ENCODE measurements at regions not wholly inside any gene's neighbourhood (a gene's known extent, or its start where the extent isn't known, plus 50 kb on each side); places are given as distances from the start of the nearest gene placed in this dataset.
"Not testable (repeated sequence)": the region's sequence is repeated elsewhere in the genome, so short reads cannot be mapped to it uniquely, and the experiment has no call there.

DNA sequence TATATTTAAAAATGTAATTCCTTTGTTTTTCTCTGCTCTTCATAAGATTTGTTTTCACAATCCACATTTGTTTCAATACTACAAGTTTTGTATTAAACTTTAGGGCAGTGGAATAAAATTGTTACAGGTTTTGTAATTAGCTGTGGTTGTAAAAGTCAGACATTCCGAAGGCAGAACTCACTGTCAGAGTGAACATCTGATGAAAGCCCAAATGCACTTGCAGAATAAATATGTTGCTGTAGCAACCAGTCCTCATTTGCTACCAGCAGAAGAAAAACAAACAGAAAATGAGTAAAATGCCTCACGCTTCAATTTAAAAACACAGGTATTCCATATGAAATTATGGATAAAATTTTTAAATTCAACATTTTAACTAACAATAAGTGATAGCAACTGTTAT is 740.1 kb upstream of the FAM174A start:
- no peaks in the 10 kb centered on the region for H3K4me1 ChIP-seq (ENCODE audit: insufficient read depth, low read length)
- no peaks in the 10 kb centered on the region for H3K9me3 ChIP-seq (ENCODE audit: control insufficient read depth, insufficient read depth, low read length)
- H3K9ac ChIP-seq (ENCODE audit: low read depth, low read length) = no peak overlapping the region
- no peaks in the 10 kb centered on the region for H3K36me3 ChIP-seq (ENCODE audit: insufficient read depth, low read length)

DNA sequence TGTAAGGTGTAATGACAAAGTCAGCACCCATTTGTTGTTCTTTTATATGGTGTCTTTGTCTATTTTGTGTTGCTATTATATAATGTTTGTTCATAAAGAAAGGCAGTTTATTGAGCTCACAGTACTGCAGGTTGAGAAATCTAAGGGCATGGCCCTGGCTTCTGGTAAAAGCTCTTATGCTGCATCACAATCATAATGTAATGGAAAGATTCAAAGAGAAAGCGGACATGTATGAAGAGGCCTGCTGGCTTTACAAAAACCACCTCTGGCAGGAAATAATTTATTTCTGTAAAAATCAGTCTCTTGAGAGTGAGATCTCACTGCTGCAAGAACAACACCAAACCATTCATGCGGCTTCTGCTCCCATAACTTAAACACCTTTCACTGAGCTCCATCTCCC is 746.7 kb upstream of the FAM174A start:
- Histone ChIP-seq H3K36me3 (ENCODE audit: insufficient read depth, low read length) (no peaks in the 10 kb centered on the region), H3K9me3 (ENCODE audit: control insufficient read depth, insufficient read depth, low read length) (peaks cover 3% of the 10 kb centered on the region; the same call in 1 of the 2 replicates), H3K4me1 (ENCODE audit: insufficient read depth, low read length) (no peaks in the 10 kb centered on the region), H3K9ac (ENCODE audit: low read depth, low read length) (no peak overlapping the region)

DNA sequence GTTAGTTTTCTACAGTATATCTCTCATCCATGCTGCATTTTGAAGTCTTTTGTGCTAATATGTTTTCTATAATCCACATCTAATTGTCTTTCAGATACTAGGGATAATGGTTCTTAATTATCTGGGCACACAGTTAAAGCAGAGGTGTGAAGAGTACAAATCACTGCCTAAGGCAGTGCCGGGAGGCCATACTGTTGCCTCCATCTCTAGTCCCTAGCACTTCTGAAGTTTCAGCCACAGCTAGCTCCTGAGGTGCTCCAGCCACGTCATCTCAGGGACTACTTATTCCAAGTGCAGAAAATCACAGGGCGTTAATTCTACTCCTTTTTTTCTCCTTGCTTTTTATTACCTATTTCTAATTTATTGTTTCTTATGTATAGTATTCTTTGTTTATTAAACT is 760.0 kb upstream of the FAM174A start:
- H3K9ac ChIP-seq (ENCODE audit: low read depth, low read length) = no peak overlapping the region

DNA sequence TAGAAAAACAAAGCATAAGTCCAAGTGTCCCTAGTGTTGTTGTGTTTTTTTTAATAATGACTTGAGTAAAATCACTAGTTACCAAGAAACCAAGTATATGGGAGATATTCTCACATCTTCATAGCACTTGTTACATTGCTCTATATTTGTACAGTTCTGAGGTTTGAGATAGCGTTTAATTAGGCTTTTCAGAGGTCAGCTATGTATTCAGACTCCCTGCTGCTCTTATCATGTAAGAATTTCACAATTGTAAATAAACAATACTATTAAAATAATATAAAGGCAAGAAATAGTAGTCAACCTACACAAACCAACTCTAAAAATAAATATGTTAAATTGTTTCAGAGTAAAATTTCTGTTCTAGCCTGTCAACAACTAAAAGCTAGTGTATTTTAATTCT is 761.9 kb upstream of the FAM174A start:
- Histone ChIP-seq H3K9ac (ENCODE audit: low read depth, low read length) (no peak overlapping the region), H3K9me3 (ENCODE audit: control insufficient read depth, insufficient read depth, low read length) (no peaks in the 10 kb centered on the region), H3K4me1 (ENCODE audit: insufficient read depth, low read length) (no peaks in the 10 kb centered on the region), H3K36me3 (ENCODE audit: insufficient read depth, low read length) (no peaks in the 10 kb centered on the region)

More for the DNA sequence above, 760.0 kb upstream of the FAM174A start:
- Histone ChIP-seq H3K4me1 (ENCODE audit: insufficient read depth, low read length) (no peaks in the 10 kb centered on the region), H3K36me3 (ENCODE audit: insufficient read depth, low read length) (no peaks in the 10 kb centered on the region), H3K9me3 (ENCODE audit: control insufficient read depth, insufficient read depth, low read length) (no peaks in the 10 kb centered on the region)

DNA sequence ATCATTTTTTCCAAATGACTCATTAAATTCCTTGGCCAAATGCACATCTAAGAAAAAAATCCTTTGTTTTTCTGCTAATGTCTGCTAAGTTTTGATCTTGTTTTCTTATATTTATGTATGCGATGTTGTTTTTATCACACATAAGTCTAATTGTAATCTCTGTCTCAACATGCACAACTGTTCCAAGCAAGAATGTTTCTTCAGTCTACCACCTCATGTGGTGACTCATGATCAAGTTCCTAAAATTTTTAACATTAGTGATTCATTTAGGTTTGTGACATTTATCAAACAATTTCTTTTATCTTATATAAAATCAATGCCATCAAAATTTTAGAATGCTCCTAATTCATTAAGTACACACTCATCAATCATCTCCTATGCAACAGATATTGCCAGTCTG is 763.9 kb upstream of the FAM174A start:
- H3K36me3 ChIP-seq (ENCODE audit: insufficient read depth, low read length) = no peaks in the 10 kb centered on the region

DNA sequence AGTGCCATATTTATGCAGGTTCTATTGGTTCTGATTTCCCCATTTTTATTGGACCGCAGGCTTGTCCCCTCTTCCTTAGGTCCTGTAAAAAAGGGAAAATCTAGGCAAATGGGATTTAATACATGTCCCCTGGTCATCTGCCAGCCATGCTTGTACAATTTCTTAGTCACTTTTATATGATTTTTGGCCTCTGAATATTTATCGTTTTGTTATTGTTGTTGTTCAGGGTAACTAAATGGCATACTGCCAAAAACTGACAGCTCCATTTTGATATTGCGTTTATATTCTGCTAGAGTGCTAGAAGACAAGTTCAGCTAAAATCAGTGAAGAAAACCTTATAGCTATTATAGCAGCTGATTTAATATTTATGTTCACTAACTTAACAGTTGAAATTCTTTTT is 770.2 kb upstream of the FAM174A start:
- no peaks in the 10 kb centered on the region for H3K9me3 ChIP-seq (ENCODE audit: control insufficient read depth, insufficient read depth, low read length)
- peaks cover 4% of the 10 kb centered on the region for H3K4me1 ChIP-seq (ENCODE audit: insufficient read depth, low read length)
- no peak overlapping the region for H3K9ac ChIP-seq (ENCODE audit: low read depth, low read length)
- no peaks in the 10 kb centered on the region for H3K36me3 ChIP-seq (ENCODE audit: insufficient read depth, low read length)

More for the DNA sequence above, 763.9 kb upstream of the FAM174A start:
- Histone ChIP-seq H3K4me1 (ENCODE audit: insufficient read depth, low read length) (no peaks in the 10 kb centered on the region), H3K9me3 (ENCODE audit: control insufficient read depth, insufficient read depth, low read length) (no peaks in the 10 kb centered on the region), H3K9ac (ENCODE audit: low read depth, low read length) (no peak overlapping the region)

DNA sequence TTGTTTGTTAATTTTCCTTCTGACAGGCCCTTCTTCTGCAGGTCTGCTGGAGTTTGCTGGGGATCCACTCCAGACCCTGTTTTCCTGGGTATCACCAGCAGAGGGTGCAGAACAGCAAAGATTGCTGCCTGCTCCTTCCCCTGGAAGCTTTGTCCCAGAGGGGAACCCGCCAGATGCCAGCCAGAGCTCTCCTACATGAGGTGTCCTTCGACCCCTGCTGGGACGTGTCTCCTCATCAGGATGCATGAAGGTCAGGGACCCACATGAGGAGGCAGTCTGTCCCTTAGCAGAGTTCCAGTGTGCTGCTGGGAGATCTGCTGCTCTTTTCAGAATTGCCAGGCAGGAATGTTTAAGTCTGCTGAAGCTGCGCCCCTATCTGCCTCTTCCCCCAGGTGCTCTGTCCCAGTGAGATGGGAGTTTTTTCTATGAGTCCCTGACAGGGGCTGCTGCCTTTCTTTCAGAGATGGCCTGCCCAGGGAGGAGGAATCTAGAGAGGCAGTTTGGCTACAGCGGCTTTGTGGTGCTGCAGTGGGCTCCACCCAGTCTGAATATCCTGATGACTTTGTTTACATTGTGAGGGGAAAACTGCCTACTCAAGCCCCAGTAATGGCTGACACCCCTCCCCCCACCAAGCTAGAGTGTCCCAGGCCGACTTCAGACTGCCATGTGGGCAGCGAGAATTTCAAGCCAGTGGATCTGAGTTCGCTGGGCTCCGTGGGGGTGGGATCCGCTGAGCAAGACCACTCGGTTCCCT is 772.0 kb upstream of the FAM174A start:
- no peak overlapping the region for H3K9ac ChIP-seq (ENCODE audit: low read depth, low read length)
- H3K36me3 ChIP-seq (ENCODE audit: insufficient read depth, low read length) = no peaks in the 10 kb centered on the region
- H3K4me1 ChIP-seq (ENCODE audit: insufficient read depth, low read length) = peaks cover 4% of the 10 kb centered on the region
- no peaks in the 10 kb centered on the region for H3K9me3 ChIP-seq (ENCODE audit: control insufficient read depth, insufficient read depth, low read length)

DNA sequence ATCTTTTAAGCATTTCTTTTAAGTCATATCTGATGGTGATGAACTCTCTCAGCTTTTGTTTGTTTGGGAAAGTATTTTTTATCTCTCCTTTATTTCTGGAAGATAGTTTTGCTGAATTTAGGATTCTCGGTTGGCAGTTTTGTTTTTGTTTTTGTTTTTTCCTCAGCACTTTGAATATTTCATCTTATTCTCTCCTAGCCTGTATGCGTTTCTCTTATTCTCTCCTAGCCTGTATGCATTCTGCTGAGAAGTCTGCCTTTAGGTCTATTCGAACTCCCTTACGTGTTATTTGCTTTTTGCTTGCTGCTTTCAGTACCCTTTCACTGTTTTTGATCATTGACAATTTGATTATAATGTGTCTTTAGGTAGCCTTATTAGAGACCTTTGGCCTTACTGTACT is 787.8 kb upstream of the FAM174A start:
- no peak overlapping the region for H3K9ac ChIP-seq (ENCODE audit: low read depth, low read length)
- H3K9me3 ChIP-seq (ENCODE audit: control insufficient read depth, insufficient read depth, low read length) = peaks cover 2% of the 10 kb centered on the region; the same call in 1 of the 2 replicates
- H3K36me3 ChIP-seq (ENCODE audit: insufficient read depth, low read length) = no peaks in the 10 kb centered on the region
- H3K4me1 ChIP-seq (ENCODE audit: insufficient read depth, low read length) = no peaks in the 10 kb centered on the region

DNA sequence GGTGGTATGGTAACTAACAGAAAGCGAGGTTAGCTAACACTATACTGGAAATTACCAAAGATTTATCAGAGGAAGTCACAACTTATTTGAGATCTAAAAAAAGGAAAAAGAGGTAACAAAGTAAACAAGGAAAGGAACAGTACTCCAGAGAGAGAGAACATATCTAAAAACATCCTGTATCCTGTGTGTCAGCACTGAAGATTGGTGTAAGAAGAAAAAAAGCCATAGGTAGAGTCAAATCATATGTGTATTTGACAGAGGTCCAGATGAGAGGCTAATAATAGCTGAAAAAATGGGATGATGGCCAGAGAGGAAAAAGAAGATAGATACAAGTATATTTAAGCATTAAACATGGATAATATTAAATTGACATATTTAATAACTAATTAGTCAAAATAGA is 802.0 kb upstream of the FAM174A start:
- H3K36me3 ChIP-seq (ENCODE audit: insufficient read depth, low read length); H3K4me1 ChIP-seq (ENCODE audit: insufficient read depth, low read length); H3K9ac ChIP-seq (ENCODE audit: low read depth, low read length); H3K9me3 ChIP-seq (ENCODE audit: control insufficient read depth, insufficient read depth, low read length): not testable (repeated sequence)

DNA sequence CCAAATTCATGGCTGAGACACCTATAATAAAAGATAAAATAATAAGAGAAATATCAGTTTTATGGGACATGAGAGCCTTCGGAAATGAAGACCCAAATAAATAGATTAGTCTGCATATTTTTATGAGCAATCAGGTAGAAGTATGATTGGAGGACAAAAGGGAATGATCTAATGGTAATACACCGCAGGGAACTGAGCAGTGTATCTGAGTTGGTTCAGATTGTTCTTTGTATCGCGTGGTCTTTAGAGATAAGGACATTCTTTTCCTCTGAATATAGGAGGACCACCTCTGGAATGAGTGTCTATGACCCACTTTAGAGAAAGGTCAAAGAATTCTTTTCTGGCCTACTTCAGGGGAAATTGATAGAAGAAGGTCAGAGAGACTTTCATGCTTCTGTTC is 801.8 kb upstream of the CHD1 start:
- H3K36me3 ChIP-seq (ENCODE audit: insufficient read depth, low read length); H3K4me1 ChIP-seq (ENCODE audit: insufficient read depth, low read length); H3K9me3 ChIP-seq (ENCODE audit: control insufficient read depth, insufficient read depth, low read length); H3K9ac ChIP-seq (ENCODE audit: low read depth, low read length): not testable (repeated sequence)

DNA sequence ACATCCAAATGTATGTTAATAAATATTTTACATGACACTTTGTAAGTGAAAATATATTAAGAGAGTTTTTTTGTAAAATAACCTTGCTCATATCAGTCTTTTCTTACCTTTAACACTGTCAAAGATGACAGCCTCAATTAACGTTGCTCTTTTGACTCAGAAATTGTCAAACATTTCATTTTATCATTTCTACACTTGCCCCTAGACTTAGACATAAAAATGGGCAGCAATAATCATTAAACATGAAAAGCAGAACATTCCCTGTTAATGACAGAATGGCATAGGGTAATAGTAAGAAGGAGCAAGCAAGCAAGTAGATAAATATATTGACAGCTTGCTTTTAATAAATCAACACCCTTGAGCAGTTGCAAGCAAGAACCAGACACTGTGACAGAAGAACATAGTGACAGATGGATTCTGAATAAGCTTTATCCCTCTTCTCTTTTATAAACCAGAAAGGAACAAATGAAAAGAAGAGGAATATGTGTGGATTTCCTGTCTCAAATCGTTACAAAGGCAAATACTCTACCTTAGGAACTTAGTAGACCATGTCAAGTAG is 796.0 kb upstream of the CHD1 start:
- no peaks in the 10 kb centered on the region for H3K4me1 ChIP-seq (ENCODE audit: insufficient read depth, low read length)
- H3K36me3 ChIP-seq (ENCODE audit: insufficient read depth, low read length) = no peaks in the 10 kb centered on the region
- no peaks in the 10 kb centered on the region for H3K9me3 ChIP-seq (ENCODE audit: control insufficient read depth, insufficient read depth, low read length)
- H3K9ac ChIP-seq (ENCODE audit: low read depth, low read length) = no peak overlapping the region

DNA sequence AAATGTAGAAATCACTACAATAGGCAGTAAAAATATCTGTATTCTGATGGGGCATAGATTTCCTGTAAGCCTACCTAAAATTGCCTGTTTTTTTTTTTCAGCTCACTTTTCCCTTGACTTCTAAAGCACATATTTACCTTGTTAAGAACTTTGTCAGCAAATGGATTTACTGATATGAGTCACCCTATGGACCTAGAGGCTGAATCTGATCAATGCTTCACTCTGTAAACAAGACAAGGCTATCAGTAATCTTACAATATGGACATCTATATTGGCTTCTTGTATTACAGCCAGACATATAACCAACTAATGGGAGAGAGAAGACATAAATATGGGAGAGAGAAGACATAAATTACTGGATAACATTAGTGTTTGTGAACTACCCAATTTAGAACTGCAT is 792.7 kb upstream of the CHD1 start:
- Histone ChIP-seq H3K9me3 (ENCODE audit: control insufficient read depth, insufficient read depth, low read length) (no peaks in the 10 kb centered on the region), H3K9ac (ENCODE audit: low read depth, low read length) (no peak overlapping the region), H3K36me3 (ENCODE audit: insufficient read depth, low read length) (no peaks in the 10 kb centered on the region), H3K4me1 (ENCODE audit: insufficient read depth, low read length) (no peaks in the 10 kb centered on the region)

DNA sequence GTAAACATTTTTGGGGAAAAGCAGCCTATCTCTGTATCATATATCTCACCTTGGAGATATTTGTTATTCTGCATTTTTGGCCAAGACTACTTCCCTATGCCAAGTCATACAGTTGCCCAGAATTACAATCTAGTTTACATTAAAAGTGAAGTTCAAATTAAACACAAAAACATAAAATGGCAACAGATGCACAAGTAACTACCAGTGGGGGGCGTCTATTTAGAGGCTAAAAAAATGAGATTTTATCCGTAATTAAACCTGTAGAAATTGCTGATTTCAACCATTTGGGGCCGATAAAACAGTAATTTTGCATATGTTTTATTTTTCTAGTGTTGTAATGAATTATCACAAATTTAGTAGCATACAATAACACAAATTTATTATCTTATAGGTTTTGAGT is 787.1 kb upstream of the CHD1 start:
- H3K9ac ChIP-seq (ENCODE audit: low read depth, low read length) = no peak overlapping the region
- no peaks in the 10 kb centered on the region for H3K4me1 ChIP-seq (ENCODE audit: insufficient read depth, low read length)
- H3K36me3 ChIP-seq (ENCODE audit: insufficient read depth, low read length) = no peaks in the 10 kb centered on the region
- peaks cover 3% of the 10 kb centered on the region; the same call in 1 of the 2 replicates for H3K9me3 ChIP-seq (ENCODE audit: control insufficient read depth, insufficient read depth, low read length)

DNA sequence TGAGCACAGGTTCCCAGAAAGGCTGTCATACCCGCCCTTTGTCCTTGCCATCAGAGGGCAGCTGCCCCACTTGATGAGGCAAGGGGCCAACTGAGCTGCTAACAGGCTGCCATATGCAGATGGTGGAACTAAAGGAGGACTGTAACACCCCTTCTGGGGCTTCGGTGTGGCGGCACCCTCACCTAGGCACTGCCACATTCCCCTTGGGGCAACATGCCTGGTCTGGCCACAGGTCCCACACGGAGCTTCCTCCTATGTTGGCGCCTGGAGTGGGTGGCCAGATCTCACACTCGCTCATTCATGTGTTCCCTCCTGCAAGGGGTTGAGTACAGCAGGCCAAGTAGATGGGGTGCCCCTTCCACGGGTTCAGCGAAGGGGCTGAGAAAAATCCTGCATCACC is 777.4 kb upstream of the CHD1 start:
- H3K9me3 ChIP-seq (ENCODE audit: control insufficient read depth, insufficient read depth, low read length) = no peaks in the 10 kb centered on the region
- no peak overlapping the region for H3K9ac ChIP-seq (ENCODE audit: low read depth, low read length)
- H3K36me3 ChIP-seq (ENCODE audit: insufficient read depth, low read length) = no peaks in the 10 kb centered on the region
- H3K4me1 ChIP-seq (ENCODE audit: insufficient read depth, low read length) = no peaks in the 10 kb centered on the region

DNA sequence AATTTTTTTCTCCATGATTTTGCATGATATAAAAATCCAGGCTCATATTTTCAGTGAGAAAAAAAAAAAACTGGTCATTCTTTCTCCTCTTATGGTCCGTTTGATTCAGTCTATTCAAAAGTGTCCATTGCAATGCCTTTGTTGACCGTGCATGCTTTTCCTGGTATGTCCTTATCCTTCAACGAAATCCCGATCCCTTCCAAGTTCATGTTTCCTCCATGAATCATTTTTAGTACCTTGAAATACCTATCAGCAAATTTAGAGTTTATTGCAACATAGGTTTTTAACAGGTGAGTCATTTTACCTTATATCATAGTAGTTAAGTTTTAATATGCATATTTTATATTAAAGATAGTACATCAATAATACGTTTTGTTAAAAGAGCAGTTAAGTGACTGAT is 773.8 kb upstream of the CHD1 start:
- no peaks in the 10 kb centered on the region for H3K36me3 ChIP-seq (ENCODE audit: insufficient read depth, low read length)
- no peaks in the 10 kb centered on the region for H3K9me3 ChIP-seq (ENCODE audit: control insufficient read depth, insufficient read depth, low read length)
- H3K4me1 ChIP-seq (ENCODE audit: insufficient read depth, low read length) = no peaks in the 10 kb centered on the region
- H3K9ac ChIP-seq (ENCODE audit: low read depth, low read length) = no peak overlapping the region

All from ES-I3 (cell line).